Ovary (tissue), 3 donors: ENCODE measurements at regions not wholly inside any gene's neighbourhood (a gene's known extent, or its start where the extent isn't known, plus 50 kb on each side); places are given as distances from the start of the nearest gene placed in this dataset.

Experiments used
- POLR2A ChIP-seq: fragments of 450-650 bp; IDR thresholded peaks from one replicate; pipeline ENCODE4 v1.6.1; 2017; ENCODE audit warnings: antibody characterized with exemption, mild to moderate bottlenecking, moderate library complexity
- TF ChIP-seq, protein P1 (sequence below), 3 donors: fragments of 450-650 bp in 2 of 3; fragments of 200-600 bp in 1 of 3; IDR thresholded peaks; one replicate each; pipeline versions ENCODE4 v1.5.1 to v1.8.0; 2016 to 2022; ENCODE audit warnings: antibody characterized with exemption in 3 of 3, mild to moderate bottlenecking in 1 of 3
- donor health status: DM: no; HTN: no; CAD: no.

GRCh38 chr3:44104043-44104442 is 137.6 kb upstream of the TOPAZ1 start:
- TF ChIP-seq, protein P1, sequence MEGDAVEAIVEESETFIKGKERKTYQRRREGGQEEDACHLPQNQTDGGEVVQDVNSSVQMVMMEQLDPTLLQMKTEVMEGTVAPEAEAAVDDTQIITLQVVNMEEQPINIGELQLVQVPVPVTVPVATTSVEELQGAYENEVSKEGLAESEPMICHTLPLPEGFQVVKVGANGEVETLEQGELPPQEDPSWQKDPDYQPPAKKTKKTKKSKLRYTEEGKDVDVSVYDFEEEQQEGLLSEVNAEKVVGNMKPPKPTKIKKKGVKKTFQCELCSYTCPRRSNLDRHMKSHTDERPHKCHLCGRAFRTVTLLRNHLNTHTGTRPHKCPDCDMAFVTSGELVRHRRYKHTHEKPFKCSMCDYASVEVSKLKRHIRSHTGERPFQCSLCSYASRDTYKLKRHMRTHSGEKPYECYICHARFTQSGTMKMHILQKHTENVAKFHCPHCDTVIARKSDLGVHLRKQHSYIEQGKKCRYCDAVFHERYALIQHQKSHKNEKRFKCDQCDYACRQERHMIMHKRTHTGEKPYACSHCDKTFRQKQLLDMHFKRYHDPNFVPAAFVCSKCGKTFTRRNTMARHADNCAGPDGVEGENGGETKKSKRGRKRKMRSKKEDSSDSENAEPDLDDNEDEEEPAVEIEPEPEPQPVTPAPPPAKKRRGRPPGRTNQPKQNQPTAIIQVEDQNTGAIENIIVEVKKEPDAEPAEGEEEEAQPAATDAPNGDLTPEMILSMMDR (IDR thresholded peaks at IDR 0.05), result no peak
- TF ChIP-seq POLR2A, result no peak
